ENCODE measurements at regions not wholly inside any gene's neighbourhood (a gene's known extent, or its start where the extent isn't known, plus 50 kb on each side); places are given as distances from the start of the nearest gene placed in this dataset.

DNA sequence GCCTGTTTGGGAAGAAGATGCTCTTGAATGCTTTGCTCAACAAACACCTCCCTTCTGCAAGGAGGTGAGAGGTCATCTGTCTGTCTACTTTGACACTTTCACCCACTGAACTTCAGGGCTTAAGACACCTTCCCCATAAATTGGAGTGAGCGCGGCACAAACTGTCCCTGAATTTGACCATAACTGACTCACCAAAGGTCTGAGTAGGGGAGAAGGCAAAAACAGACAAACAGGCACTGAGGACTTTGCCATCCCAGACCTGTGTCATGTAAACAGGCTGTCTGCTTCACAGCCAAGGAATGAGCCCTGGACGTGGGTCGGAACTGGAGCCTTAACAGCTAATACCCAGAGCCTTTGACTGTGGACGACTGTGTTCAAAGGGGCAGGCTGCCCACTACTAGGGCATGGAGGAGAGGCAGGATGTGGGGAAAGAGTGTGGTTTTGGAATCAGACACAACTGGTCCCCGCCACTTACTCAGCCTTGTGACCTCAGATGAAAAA, 320.9 kb upstream of the KLF4 start:
- no peaks in the 10 kb centered on the region for H3K27me3 ChIP-seq (ENCODE audit: control insufficient read depth in 5 of 5, insufficient read depth in 4 of 5, low read length in 5 of 5)
- H3K27ac ChIP-seq (ENCODE audit: low read depth, low read length): no peak overlapping the region
- peaks cover 0 to 8% (median 3%) of the 10 kb centered on the region in 5 donors for H3K4me1 ChIP-seq (ENCODE audit: control insufficient read depth in 5 of 5, insufficient read depth in 5 of 5, low read length in 5 of 5)
- no peaks in the 10 kb centered on the region for H3K9me3 ChIP-seq (ENCODE audit: control insufficient read depth in 5 of 5, low read length in 5 of 5)
- H3K9ac ChIP-seq (ENCODE audit: low read length in 5 of 5): no peak overlapping the region
- H3K36me3 ChIP-seq (ENCODE audit: control insufficient read depth in 5 of 5, insufficient read depth in 5 of 5, low read length in 5 of 5): no peaks in the 10 kb centered on the region
- H3K4me3 ChIP-seq (ENCODE audit: low read depth in 1 of 5, low read length in 5 of 5): no peak overlapping the region

DNA sequence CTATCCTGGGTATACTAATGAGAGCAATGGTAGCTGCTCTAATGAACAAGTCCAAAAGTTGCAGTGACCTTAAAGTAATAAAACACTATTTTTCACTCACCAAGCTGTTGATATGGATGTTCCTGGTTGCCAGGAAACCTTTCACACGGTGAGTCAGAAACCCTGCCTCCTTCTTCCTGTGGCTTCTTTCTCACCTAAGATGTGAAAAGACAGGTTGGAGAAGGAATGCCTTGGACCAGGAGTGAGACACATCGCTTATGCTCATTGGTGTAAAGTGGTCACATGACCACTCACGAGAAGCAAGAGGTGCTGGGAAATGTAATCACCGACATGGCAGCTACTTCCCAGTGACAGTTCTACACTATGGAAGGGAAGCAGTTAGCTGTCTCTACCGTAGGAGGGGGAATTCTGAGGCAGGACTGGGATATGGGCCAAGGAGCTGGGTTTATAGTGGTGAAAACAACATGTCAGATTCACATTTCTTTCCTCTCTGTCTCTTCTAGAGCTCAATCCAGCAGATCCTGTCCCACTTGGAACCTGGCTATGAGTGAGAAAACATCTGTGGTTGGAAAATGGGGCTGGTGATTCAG, 320.4 kb upstream of the KLF4 start:
- Histone ChIP-seq H3K27me3 (ENCODE audit: control insufficient read depth in 5 of 5, insufficient read depth in 4 of 5, low read length in 5 of 5) (no peaks in the 10 kb centered on the region), H3K9ac (ENCODE audit: low read length in 5 of 5) (no peak overlapping the region), H3K36me3 (ENCODE audit: control insufficient read depth in 5 of 5, insufficient read depth in 5 of 5, low read length in 5 of 5) (no peaks in the 10 kb centered on the region), H3K4me1 (ENCODE audit: control insufficient read depth in 5 of 5, insufficient read depth in 5 of 5, low read length in 5 of 5) (peaks cover 0 to 8% (median 3%) of the 10 kb centered on the region in 5 donors), H3K9me3 (ENCODE audit: control insufficient read depth in 5 of 5, low read length in 5 of 5) (no peaks in the 10 kb centered on the region), H3K4me3 (ENCODE audit: low read depth in 1 of 5, low read length in 5 of 5) (no peak overlapping the region), H3K27ac (ENCODE audit: low read depth, low read length) (no peak overlapping the region)

DNA sequence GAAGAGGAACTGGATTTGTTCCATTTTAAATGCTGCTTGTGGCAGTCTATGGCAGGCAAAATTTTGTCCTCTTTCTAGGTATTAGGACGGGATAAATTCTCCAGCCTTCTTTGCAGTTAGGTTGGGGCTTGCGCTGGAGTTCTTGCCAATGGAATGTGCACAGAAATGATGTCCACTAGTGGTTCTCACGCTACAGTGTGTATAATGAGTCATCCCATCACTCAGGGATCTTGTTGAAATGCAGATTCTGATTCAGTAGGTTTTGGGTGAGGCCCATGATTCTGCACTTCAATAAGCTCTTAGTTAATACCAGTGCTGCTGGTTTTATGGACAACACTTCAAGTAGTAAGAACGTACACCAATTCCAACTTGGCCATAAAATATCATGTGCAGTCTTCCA, 317.6 kb upstream of the KLF4 start:
- no peaks in the 10 kb centered on the region for H3K9me3 ChIP-seq (ENCODE audit: control insufficient read depth in 5 of 5, low read length in 5 of 5)
- no peaks in the 10 kb centered on the region for H3K36me3 ChIP-seq (ENCODE audit: control insufficient read depth in 5 of 5, insufficient read depth in 5 of 5, low read length in 5 of 5)
- H3K27me3 ChIP-seq (ENCODE audit: control insufficient read depth in 5 of 5, insufficient read depth in 4 of 5, low read length in 5 of 5): no peaks in the 10 kb centered on the region
- H3K27ac ChIP-seq (ENCODE audit: low read depth, low read length): no peak overlapping the region
- H3K4me3 ChIP-seq (ENCODE audit: low read depth in 1 of 5, low read length in 5 of 5): no peak overlapping the region
- peaks cover 0 to 8% (median 0%) of the 10 kb centered on the region in 5 donors for H3K4me1 ChIP-seq (ENCODE audit: control insufficient read depth in 5 of 5, insufficient read depth in 5 of 5, low read length in 5 of 5)
- no peak overlapping the region for H3K9ac ChIP-seq (ENCODE audit: low read length in 5 of 5)

DNA sequence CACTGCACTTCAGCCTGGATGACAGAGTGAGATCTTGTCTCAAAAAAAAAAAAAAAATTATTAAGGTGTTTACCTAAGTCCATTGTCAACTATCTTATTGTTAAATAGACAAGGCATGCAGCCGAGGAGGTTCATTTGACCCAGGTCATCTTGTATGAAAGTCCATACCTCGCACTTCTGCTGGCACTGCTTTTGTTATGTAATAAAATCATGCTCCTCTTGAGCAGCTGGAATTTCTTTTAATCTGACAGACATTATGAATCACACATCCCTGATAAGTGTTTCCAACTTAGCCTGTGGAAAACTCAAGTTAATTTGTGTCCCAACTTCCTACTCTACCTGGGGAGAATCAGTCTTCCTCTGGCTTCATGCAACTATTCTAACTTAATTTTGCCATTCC, 315.6 kb upstream of the KLF4 start:
- Histone ChIP-seq H3K4me1 (ENCODE audit: control insufficient read depth in 5 of 5, insufficient read depth in 5 of 5, low read length in 5 of 5) (peaks cover 0 to 4% (median 0%) of the 10 kb centered on the region in 5 donors), H3K4me3 (ENCODE audit: low read depth in 1 of 5, low read length in 5 of 5) (no peak overlapping the region), H3K9ac (ENCODE audit: low read length in 5 of 5) (no peak overlapping the region), H3K36me3 (ENCODE audit: control insufficient read depth in 5 of 5, insufficient read depth in 5 of 5, low read length in 5 of 5) (no peaks in the 10 kb centered on the region), H3K27ac (ENCODE audit: low read depth, low read length) (no peak overlapping the region), H3K27me3 (ENCODE audit: control insufficient read depth in 5 of 5, insufficient read depth in 4 of 5, low read length in 5 of 5) (no peaks in the 10 kb centered on the region), H3K9me3 (ENCODE audit: control insufficient read depth in 5 of 5, low read length in 5 of 5) (no peaks in the 10 kb centered on the region)

GRCh38 chr9:107794259-107794658, 304.7 kb upstream of the KLF4 start:
- Histone ChIP-seq H3K4me1 (ENCODE audit: control insufficient read depth in 5 of 5, insufficient read depth in 5 of 5, low read length in 5 of 5) (peaks cover 0 to 8% (median 0%) of the 10 kb centered on the region in 5 donors), H3K36me3 (ENCODE audit: control insufficient read depth in 5 of 5, insufficient read depth in 5 of 5, low read length in 5 of 5) (no peaks in the 10 kb centered on the region), H3K9me3 (ENCODE audit: control insufficient read depth in 5 of 5, low read length in 5 of 5) (no peaks in the 10 kb centered on the region), H3K27me3 (ENCODE audit: control insufficient read depth in 5 of 5, insufficient read depth in 4 of 5, low read length in 5 of 5) (no peaks in the 10 kb centered on the region), H3K9ac (ENCODE audit: low read length in 5 of 5) (no peak overlapping the region), H3K4me3 (ENCODE audit: low read depth in 1 of 5, low read length in 5 of 5) (no peak overlapping the region), H3K27ac (ENCODE audit: low read depth, low read length) (no peak overlapping the region)

DNA sequence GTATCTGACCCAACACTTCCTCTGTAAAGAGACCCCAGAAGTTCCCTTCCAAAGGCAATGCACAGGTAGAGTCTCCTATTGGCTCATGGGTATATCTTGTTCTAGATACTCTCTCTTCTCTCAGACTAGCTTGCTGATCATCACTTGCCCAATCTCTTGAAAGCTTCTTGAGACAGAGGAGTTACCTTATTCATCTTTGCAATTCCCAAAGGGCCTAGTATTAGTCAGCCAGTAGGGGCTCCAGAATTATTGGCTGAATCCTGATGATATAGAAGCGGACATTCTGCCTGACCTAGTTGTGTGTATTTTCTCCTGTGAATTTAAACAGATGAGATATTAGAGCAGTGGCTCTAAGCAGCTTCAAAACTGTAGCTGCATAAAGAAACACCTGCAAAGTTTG, 304.0 kb upstream of the KLF4 start:
- H3K4me3 ChIP-seq (ENCODE audit: low read depth in 1 of 5, low read length in 5 of 5): no peak overlapping the region
- no peak overlapping the region for H3K9ac ChIP-seq (ENCODE audit: low read length in 5 of 5)
- no peak overlapping the region for H3K27ac ChIP-seq (ENCODE audit: low read depth, low read length)
- H3K27me3 ChIP-seq (ENCODE audit: control insufficient read depth in 5 of 5, insufficient read depth in 4 of 5, low read length in 5 of 5): no peaks in the 10 kb centered on the region
- no peaks in the 10 kb centered on the region for H3K9me3 ChIP-seq (ENCODE audit: control insufficient read depth in 5 of 5, low read length in 5 of 5)
- no peaks in the 10 kb centered on the region for H3K36me3 ChIP-seq (ENCODE audit: control insufficient read depth in 5 of 5, insufficient read depth in 5 of 5, low read length in 5 of 5)
- H3K4me1 ChIP-seq (ENCODE audit: control insufficient read depth in 5 of 5, insufficient read depth in 5 of 5, low read length in 5 of 5): peaks cover 0 to 8% (median 0%) of the 10 kb centered on the region in 5 donors

- H3K4me1 ChIP-seq (ENCODE audit: control insufficient read depth in 5 of 5, insufficient read depth in 5 of 5, low read length in 5 of 5): peaks cover 0 to 8% (median 0%) of the 10 kb centered on the region in 5 donors
- H3K9me3 ChIP-seq (ENCODE audit: control insufficient read depth in 5 of 5, low read length in 5 of 5): no peaks in the 10 kb centered on the region
- H3K27me3 ChIP-seq (ENCODE audit: control insufficient read depth in 5 of 5, insufficient read depth in 4 of 5, low read length in 5 of 5): no peaks in the 10 kb centered on the region
- no peak overlapping the region for H3K9ac ChIP-seq (ENCODE audit: low read length in 5 of 5)
- H3K27ac ChIP-seq (ENCODE audit: low read depth, low read length): no peak overlapping the region
- no peak overlapping the region for H3K4me3 ChIP-seq (ENCODE audit: low read depth in 1 of 5, low read length in 5 of 5)
- no peaks in the 10 kb centered on the region for H3K36me3 ChIP-seq (ENCODE audit: control insufficient read depth in 5 of 5, insufficient read depth in 5 of 5, low read length in 5 of 5)
Measured at GRCh38 chr9:107792596-107792995, 303.0 kb upstream of the KLF4 start.

DNA sequence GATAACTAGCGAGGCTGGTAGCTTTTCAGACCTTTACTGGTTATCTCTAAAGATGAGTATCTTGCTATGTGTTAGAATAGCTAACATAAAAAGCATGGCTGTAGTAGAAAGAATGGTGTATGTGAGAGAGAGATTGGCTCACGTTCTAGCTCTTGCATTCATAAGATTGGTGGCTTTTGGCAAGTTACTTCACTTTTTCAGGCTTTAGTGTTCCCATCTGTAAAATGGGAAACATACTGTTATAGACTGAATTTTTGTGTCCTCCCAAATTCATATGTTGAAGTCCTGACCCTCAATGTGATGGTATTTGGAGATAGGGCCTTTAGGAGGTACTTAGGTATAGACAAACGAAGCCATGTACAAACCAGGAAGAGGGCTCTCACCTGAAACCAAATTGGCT, 302.4 kb upstream of the KLF4 start:
- Histone ChIP-seq H3K36me3 (ENCODE audit: control insufficient read depth in 5 of 5, insufficient read depth in 5 of 5, low read length in 5 of 5) (no peaks in the 10 kb centered on the region), H3K27me3 (ENCODE audit: control insufficient read depth in 5 of 5, insufficient read depth in 4 of 5, low read length in 5 of 5) (no peaks in the 10 kb centered on the region), H3K4me3 (ENCODE audit: low read depth in 1 of 5, low read length in 5 of 5) (no peak overlapping the region), H3K4me1 (ENCODE audit: control insufficient read depth in 5 of 5, insufficient read depth in 5 of 5, low read length in 5 of 5) (peaks cover 0 to 8% (median 0%) of the 10 kb centered on the region in 5 donors), H3K9ac (ENCODE audit: low read length in 5 of 5) (no peak overlapping the region), H3K27ac (ENCODE audit: low read depth, low read length) (no peak overlapping the region), H3K9me3 (ENCODE audit: control insufficient read depth in 5 of 5, low read length in 5 of 5) (no peaks in the 10 kb centered on the region)

GRCh38 chr9:107789001-107789700, 299.6 kb upstream of the KLF4 start:
- Histone ChIP-seq H3K27me3 (ENCODE audit: control insufficient read depth in 5 of 5, insufficient read depth in 4 of 5, low read length in 5 of 5) (no peaks in the 10 kb centered on the region), H3K4me1 (ENCODE audit: control insufficient read depth in 5 of 5, insufficient read depth in 5 of 5, low read length in 5 of 5) (peaks cover 4 to 13% (median 10%) of the 10 kb centered on the region in 5 donors), H3K9me3 (ENCODE audit: control insufficient read depth in 5 of 5, low read length in 5 of 5) (no peaks in the 10 kb centered on the region), H3K27ac (ENCODE audit: low read depth, low read length) (no peak overlapping the region), H3K9ac (ENCODE audit: low read length in 5 of 5) (no peak overlapping the region), H3K36me3 (ENCODE audit: control insufficient read depth in 5 of 5, insufficient read depth in 5 of 5, low read length in 5 of 5) (no peaks in the 10 kb centered on the region), H3K4me3 (ENCODE audit: low read depth in 1 of 5, low read length in 5 of 5) (no peak overlapping the region)

- H3K27me3 ChIP-seq (ENCODE audit: control insufficient read depth in 5 of 5, insufficient read depth in 4 of 5, low read length in 5 of 5): no peaks in the 10 kb centered on the region
- H3K9ac ChIP-seq (ENCODE audit: low read length in 5 of 5): no peak overlapping the region
- H3K27ac ChIP-seq (ENCODE audit: low read depth, low read length): no peak overlapping the region
- H3K4me1 ChIP-seq (ENCODE audit: control insufficient read depth in 5 of 5, insufficient read depth in 5 of 5, low read length in 5 of 5): peaks cover 4 to 14% (median 10%) of the 10 kb centered on the region in 5 donors
- H3K4me3 ChIP-seq (ENCODE audit: low read depth in 1 of 5, low read length in 5 of 5): no peak overlapping the region
- no peaks in the 10 kb centered on the region for H3K36me3 ChIP-seq (ENCODE audit: control insufficient read depth in 5 of 5, insufficient read depth in 5 of 5, low read length in 5 of 5)
- no peaks in the 10 kb centered on the region for H3K9me3 ChIP-seq (ENCODE audit: control insufficient read depth in 5 of 5, low read length in 5 of 5)
Measured at GRCh38 chr9:107786561-107786960, 297.0 kb upstream of the KLF4 start.

Measured in subcutaneous abdominal adipose tissue (tissue), 5 donors.